ENCODE measurements at regions not wholly inside any gene's neighbourhood (a gene's known extent, or its start where the extent isn't known, plus 50 kb on each side); places are given as distances from the start of the nearest gene placed in this dataset.

DNA sequence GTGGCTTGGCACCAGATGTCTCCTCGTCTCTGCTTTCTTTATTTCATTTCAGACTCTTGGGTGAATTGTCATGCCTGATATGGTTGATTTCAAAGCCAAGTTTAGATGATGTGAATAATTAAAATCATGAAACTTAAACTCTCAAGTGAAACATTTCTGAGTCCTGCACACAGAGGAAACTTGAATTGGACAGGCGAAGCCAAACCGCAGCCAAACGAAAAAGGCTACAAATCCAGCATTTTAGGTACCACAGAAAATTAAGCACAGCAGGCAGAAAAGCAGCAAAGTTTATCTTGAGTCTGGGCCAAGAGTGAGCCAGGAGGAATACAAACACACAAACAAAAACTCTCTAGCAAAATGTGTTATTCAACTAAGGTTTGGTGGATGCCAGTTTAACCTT lies 659.8 kb upstream of the KLF4 start:
- H3K4me3 ChIP-seq (ENCODE audit: low read depth, low read length), result no peak overlapping the region
- TF ChIP-seq, protein P1, sequence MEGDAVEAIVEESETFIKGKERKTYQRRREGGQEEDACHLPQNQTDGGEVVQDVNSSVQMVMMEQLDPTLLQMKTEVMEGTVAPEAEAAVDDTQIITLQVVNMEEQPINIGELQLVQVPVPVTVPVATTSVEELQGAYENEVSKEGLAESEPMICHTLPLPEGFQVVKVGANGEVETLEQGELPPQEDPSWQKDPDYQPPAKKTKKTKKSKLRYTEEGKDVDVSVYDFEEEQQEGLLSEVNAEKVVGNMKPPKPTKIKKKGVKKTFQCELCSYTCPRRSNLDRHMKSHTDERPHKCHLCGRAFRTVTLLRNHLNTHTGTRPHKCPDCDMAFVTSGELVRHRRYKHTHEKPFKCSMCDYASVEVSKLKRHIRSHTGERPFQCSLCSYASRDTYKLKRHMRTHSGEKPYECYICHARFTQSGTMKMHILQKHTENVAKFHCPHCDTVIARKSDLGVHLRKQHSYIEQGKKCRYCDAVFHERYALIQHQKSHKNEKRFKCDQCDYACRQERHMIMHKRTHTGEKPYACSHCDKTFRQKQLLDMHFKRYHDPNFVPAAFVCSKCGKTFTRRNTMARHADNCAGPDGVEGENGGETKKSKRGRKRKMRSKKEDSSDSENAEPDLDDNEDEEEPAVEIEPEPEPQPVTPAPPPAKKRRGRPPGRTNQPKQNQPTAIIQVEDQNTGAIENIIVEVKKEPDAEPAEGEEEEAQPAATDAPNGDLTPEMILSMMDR (IDR thresholded peaks at IDR 0.05; ENCODE audit: insufficient read depth, low read depth, low read length, missing control alignments), result no peak
- no peak for DNase-seq (ENCODE audit: low read depth)

GRCh38 chr9:108142504-108143201 lies 653.1 kb upstream of the KLF4 start:
- no peak overlapping the region for H3K4me3 ChIP-seq (ENCODE audit: low read depth, low read length)
- DNase-seq (ENCODE audit: low read depth), result peak; percentile 47
- TF ChIP-seq, protein P1 (IDR thresholded peaks at IDR 0.05; ENCODE audit: insufficient read depth, low read depth, low read length, missing control alignments), result no peak

DNA sequence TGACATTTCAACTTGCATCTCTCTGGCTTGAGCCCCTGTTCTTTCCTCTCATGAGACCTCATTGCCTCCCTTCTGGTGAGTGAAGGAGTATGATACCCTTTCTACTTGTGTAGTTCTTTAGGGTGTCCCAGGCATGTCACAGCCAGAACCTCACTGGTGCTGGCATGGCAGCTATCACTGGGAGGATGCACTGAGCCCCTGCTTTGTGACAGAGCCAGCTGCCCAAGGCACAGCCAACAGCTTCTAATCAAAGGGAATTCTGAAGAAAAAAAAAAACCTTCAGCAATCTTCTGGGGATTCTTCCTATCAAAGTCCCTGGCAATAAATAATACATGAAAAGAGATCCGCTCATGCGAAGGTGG lies 652.6 kb upstream of the KLF4 start:
- H3K4me3 ChIP-seq (ENCODE audit: low read depth, low read length), result no peak overlapping the region
- no peak for DNase-seq (ENCODE audit: low read depth)
- TF ChIP-seq, protein P1 (IDR thresholded peaks at IDR 0.05; ENCODE audit: insufficient read depth, low read depth, low read length, missing control alignments), result no peak

DNA sequence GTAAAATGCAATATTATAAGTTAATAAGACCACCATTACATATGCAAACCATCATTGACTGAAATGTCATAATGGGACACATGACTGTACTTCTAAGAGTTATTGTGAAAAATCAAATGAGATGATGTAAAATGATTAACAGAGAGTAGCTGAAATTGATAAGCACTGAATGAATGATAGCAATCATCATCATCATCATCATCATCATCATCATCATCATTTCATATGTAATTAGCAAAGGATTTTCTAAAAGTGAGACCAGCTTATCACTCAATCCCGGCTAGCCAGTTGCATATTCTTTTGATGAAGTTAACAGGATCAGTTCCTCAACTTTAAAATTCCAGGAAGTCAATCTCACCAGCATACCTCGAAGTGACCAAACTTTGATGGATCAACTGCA lies 650.3 kb upstream of the KLF4 start:
- H3K4me3 ChIP-seq (ENCODE audit: low read depth, low read length), result no peak overlapping the region
- TF ChIP-seq, protein P1 (IDR thresholded peaks at IDR 0.05; ENCODE audit: insufficient read depth, low read depth, low read length, missing control alignments), result no peak
- DNase-seq (ENCODE audit: low read depth), result no peak

DNA sequence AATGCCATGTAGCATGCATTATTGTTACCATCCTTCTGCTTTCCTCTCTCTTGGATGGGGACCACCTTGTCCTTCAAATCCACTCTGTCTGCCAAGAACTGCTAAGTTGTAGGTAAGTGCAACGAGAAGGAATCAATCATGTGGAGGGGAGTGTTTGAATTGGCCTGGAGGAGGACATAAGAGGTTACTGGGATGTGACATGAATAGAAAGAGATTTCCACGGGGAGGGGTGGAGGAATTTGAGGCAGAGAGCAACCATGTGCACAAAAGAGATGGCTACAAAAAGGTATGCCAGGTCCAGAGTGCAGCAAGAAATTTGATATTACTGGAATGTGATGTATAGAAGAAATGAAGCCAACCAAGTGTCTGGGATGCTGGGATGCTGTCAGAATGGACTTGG lies 648.9 kb upstream of the KLF4 start:
- no peak for DNase-seq (ENCODE audit: low read depth)
- H3K4me3 ChIP-seq (ENCODE audit: low read depth, low read length), result no peak overlapping the region
- TF ChIP-seq, protein P1 (IDR thresholded peaks at IDR 0.05; ENCODE audit: insufficient read depth, low read depth, low read length, missing control alignments), result no peak

DNA sequence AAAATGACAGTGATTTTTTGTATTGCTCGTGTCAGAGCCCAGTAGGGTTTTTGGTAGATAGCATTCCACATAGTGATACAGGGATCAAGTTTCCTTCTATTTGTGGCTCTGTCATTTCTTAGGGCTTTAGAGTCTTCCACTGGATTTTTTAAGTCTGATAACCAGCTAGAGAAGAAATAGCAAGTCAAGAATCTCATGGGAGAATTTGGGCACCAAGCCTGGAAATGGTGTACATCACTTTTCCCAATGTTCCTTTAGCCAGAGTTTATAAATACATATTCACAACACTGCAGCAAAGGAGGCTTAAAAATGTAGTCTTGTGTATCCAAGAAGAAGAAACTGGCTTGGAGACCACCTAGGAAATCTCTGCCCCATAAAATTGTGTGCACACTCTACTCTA lies 647.1 kb upstream of the KLF4 start:
- DNase-seq (ENCODE audit: low read depth), result no peak
- no peak overlapping the region for H3K4me3 ChIP-seq (ENCODE audit: low read depth, low read length)
- TF ChIP-seq, protein P1 (IDR thresholded peaks at IDR 0.05; ENCODE audit: insufficient read depth, low read depth, low read length, missing control alignments), result no peak

DNA sequence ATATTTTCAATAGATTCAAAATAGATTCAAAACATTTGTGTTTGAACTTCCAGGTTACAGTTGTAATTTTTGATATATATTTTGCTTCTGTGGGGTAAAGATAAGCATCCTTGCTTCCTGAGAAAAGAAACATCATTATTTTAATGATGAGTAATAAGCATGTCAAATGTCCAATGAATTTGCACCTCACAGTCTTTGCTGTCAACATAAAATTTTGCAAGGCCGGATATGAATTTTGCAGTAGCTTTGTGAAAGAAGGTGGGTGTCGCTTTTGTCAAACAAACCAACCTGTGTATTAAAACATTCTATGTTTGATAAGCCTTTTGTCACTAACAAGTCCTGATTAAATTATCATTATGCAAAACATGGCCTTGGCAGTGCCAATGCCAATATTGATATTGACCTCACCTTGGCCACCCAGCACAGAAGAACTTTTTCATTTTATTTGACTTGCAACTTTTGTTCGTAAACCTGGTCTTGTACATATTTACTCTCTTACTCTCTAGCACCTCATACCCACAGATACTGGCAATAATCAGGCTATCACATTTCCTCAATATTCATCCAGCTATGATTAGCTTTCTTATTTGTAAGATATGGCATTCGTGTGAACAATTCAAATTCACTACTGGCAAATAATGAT lies 645.0 kb upstream of the KLF4 start:
- TF ChIP-seq, protein P1 (IDR thresholded peaks at IDR 0.05; ENCODE audit: insufficient read depth, low read depth, low read length, missing control alignments), result no peak

More for the DNA sequence above, 645.0 kb upstream of the KLF4 start:
- H3K4me3 ChIP-seq (ENCODE audit: low read depth, low read length), result no peak overlapping the region
- no peak for DNase-seq (ENCODE audit: low read depth)
